Liver (tissue), 8 donors: ENCODE measurements at regions not wholly inside any gene's neighbourhood (a gene's known extent, or its start where the extent isn't known, plus 50 kb on each side); places are given as distances from the start of the nearest gene placed in this dataset.

Source experiments
- DNase-seq: peaks from one replicate; pipeline ENCODE4 v3.0.0-alpha.2; 2017; ENCODE audit warnings: low spot score
- H3K27ac ChIP-seq, 2 donors: one replicate each; pipeline ENCODE4 v1.7.0; 2013; ENCODE audit warnings: inconsistent platforms in 2 of 2, low read length in 2 of 2, control low read depth in 1 of 2, low read depth in 1 of 2, mild to moderate bottlenecking in 1 of 2
- H3K27me3 ChIP-seq, 4 donors: one replicate each; pipeline versions ENCODE4 v1.6.1 to v1.7.0; 2013; ENCODE audit warnings: low read length in 3 of 4, inconsistent platforms in 1 of 4, mild to moderate bottlenecking in 1 of 4, moderate library complexity in 1 of 4; ENCODE audit not compliant: control insufficient read depth in 4 of 4, insufficient read depth in 4 of 4
- H3K36me3 ChIP-seq, 4 donors: one replicate each; pipeline versions ENCODE4 v1.6.1 to v1.7.0; 2013; ENCODE audit warnings: low read length in 3 of 4, mild to moderate bottlenecking in 3 of 4, low read depth in 1 of 4, moderate library complexity in 1 of 4; ENCODE audit not compliant: control insufficient read depth in 4 of 4, insufficient read depth in 3 of 4
- H3K4me1 ChIP-seq, 4 donors: one replicate each; pipeline versions ENCODE4 v1.6.1 to v1.7.0; 2013; ENCODE audit warnings: low read length in 3 of 4, mild to moderate bottlenecking in 3 of 4, moderate library complexity in 1 of 4; ENCODE audit not compliant: control insufficient read depth in 4 of 4, insufficient read depth in 4 of 4
- H3K4me3 ChIP-seq, 3 donors: one replicate each; pipeline versions ENCODE4 v1.6.1 to v1.7.0; 2013; ENCODE audit warnings: low read length in 3 of 3, control low read depth in 1 of 3, low read depth in 1 of 3, mild to moderate bottlenecking in 1 of 3
- H3K9ac ChIP-seq, 2 donors: one replicate each; pipeline ENCODE4 v1.7.0; 2013; ENCODE audit warnings: low read length in 2 of 2, mild to moderate bottlenecking in 2 of 2, moderate library complexity in 2 of 2, control low read depth in 1 of 2, low read depth in 1 of 2
- H3K9me3 ChIP-seq, 4 donors: one replicate each; pipeline versions ENCODE4 v1.6.1 to v1.7.0; 2013; ENCODE audit warnings: low read length in 3 of 4; ENCODE audit not compliant: control insufficient read depth in 4 of 4
- EGR1 ChIP-seq, 2 donors: IDR thresholded peaks; 2 replicates each; pipeline ENCODE4 v1.6.1; 2016 to 2018; ENCODE audit warnings: antibody characterized with exemption in 2 of 2, low read depth in 2 of 2
- FOXA2 ChIP-seq: IDR thresholded peaks from 2 replicates; pipeline ENCODE4 v1.6.1; 2016; ENCODE audit warnings: antibody characterized with exemption
- GABPA ChIP-seq, 2 donors: IDR thresholded peaks in 1 of 2; conservative IDR thresholded peaks in 1 of 2; 2 replicates each; pipeline ENCODE4 v1.6.1; 2016; ENCODE audit warnings: antibody characterized with exemption in 2 of 2, mild to moderate bottlenecking in 1 of 2, moderate library complexity in 1 of 2
- HNF4G ChIP-seq: IDR thresholded peaks from 2 replicates; pipeline ENCODE4 v1.6.1; 2016; ENCODE audit warnings: antibody characterized with exemption
- JUND ChIP-seq, 2 donors: IDR thresholded peaks; 2 replicates each; pipeline ENCODE4 v1.6.1; 2016; ENCODE audit warnings: antibody characterized with exemption in 2 of 2
- RAD21 ChIP-seq, 2 donors: IDR thresholded peaks; 2 replicates each; pipeline ENCODE4 v1.6.1; 2016; ENCODE audit warnings: antibody characterized with exemption in 2 of 2, mild to moderate bottlenecking in 2 of 2
- RXRA ChIP-seq, 2 donors: IDR thresholded peaks; 2 replicates each; pipeline ENCODE4 v1.6.1; 2017 to 2018; ENCODE audit warnings: antibody characterized with exemption in 2 of 2, mild to moderate bottlenecking in 1 of 2
- SP1 ChIP-seq: IDR thresholded peaks from 2 replicates; pipeline ENCODE4 v1.6.1; 2018; ENCODE audit warnings: antibody characterized with exemption, mild to moderate bottlenecking
- TAF1 ChIP-seq: conservative IDR thresholded peaks from 2 replicates; pipeline ENCODE4 v1.6.1; 2016; ENCODE audit warnings: antibody characterized with exemption, mild to moderate bottlenecking
- YY1 ChIP-seq: IDR thresholded peaks from 2 replicates; pipeline ENCODE4 v1.6.1; 2016; ENCODE audit warnings: antibody characterized with exemption, mild to moderate bottlenecking
- WGBS: extraction: QIAGEN DNeasy Blood & Tissue Kit; methylation state at CpG from one replicate; pipeline ENCODE4 v1.1.7; 2013; 5-methylcytosine and 5-hydroxymethylcytosine counted together
- TF ChIP-seq, protein P1 (sequence below): IDR thresholded peaks from 2 replicates; pipeline ENCODE4 v1.6.1; 2016; ENCODE audit warnings: antibody characterized with exemption
- TF ChIP-seq, protein P2 (sequence below): IDR thresholded peaks from 2 replicates; pipeline ENCODE4 v1.6.1; 2016; ENCODE audit warnings: antibody characterized with exemption
- TF ChIP-seq, protein P3 (sequence below): IDR thresholded peaks from 2 replicates; pipeline ENCODE4 v1.6.1; 2016; ENCODE audit warnings: antibody characterized with exemption
- TF ChIP-seq, protein P4 (sequence below): fragments of 150-350 bp; IDR thresholded peaks from 2 replicates; pipeline ENCODE4 v1.5.1; 2017; ENCODE audit warnings: improper control_type of control experiment, low read depth, low read length; ENCODE audit not compliant: missing input control
- donor health status: healthy.
- donor health status: healthy.
- donor health status: healthy.
- donor health status: healthy.
- donor health status: healthy.

DNA sequence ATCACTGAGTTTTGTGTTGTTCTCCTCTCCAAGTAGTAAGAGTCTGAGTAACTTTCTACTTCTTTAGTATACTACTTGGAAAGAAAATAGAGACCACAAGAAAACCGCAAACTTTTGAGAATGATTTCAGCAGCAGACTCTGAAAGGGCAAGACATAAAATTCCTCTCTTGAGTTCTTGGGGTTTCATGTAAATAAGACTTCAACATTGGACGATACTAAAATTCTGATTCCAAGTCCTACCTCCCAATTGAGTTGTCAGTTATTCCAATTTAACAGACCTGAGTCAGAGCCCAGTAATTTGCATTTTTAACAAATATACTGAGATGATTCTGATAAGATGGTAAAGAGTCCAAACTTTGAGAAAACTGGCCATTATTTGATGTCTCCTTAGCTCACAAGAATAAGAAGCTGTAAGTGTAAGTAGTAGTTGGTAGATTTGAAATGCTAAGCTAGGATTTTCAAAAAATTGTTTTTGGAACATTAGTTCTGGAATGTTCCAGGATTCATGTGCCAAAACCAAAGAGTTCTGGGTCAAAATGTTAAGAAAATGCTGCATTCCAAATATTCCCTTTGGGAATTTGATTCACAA lies 261.6 kb upstream of the SPOPL start:
- no peaks in the 10 kb centered on the region for H3K36me3 ChIP-seq
- H3K27me3 ChIP-seq: no peaks in the 10 kb centered on the region
- no peak overlapping the region for H3K9ac ChIP-seq
- H3K4me1 ChIP-seq: no peaks in the 10 kb centered on the region
- no peak overlapping the region for H3K4me3 ChIP-seq
- no peaks in the 10 kb centered on the region for H3K9me3 ChIP-seq
- WGBS: 89% methylated on average over 2 of the region's 2 CpGs
- TF ChIP-seq YY1: no peak
- TF ChIP-seq RAD21 (IDR thresholded peaks at IDR 0.05): no peak
- TF ChIP-seq, protein P1, sequence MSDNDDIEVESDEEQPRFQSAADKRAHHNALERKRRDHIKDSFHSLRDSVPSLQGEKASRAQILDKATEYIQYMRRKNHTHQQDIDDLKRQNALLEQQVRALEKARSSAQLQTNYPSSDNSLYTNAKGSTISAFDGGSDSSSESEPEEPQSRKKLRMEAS: no peak
- TF ChIP-seq TAF1: no peak
- TF ChIP-seq, protein P2, sequence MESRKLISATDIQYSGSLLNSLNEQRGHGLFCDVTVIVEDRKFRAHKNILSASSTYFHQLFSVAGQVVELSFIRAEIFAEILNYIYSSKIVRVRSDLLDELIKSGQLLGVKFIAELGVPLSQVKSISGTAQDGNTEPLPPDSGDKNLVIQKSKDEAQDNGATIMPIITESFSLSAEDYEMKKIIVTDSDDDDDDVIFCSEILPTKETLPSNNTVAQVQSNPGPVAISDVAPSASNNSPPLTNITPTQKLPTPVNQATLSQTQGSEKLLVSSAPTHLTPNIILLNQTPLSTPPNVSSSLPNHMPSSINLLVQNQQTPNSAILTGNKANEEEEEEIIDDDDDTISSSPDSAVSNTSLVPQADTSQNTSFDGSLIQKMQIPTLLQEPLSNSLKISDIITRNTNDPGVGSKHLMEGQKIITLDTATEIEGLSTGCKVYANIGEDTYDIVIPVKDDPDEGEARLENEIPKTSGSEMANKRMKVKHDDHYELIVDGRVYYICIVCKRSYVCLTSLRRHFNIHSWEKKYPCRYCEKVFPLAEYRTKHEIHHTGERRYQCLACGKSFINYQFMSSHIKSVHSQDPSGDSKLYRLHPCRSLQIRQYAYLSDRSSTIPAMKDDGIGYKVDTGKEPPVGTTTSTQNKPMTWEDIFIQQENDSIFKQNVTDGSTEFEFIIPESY: no peak
- TF ChIP-seq, protein P3, sequence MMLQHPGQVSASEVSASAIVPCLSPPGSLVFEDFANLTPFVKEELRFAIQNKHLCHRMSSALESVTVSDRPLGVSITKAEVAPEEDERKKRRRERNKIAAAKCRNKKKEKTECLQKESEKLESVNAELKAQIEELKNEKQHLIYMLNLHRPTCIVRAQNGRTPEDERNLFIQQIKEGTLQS: no peak
- TF ChIP-seq, protein P4, sequence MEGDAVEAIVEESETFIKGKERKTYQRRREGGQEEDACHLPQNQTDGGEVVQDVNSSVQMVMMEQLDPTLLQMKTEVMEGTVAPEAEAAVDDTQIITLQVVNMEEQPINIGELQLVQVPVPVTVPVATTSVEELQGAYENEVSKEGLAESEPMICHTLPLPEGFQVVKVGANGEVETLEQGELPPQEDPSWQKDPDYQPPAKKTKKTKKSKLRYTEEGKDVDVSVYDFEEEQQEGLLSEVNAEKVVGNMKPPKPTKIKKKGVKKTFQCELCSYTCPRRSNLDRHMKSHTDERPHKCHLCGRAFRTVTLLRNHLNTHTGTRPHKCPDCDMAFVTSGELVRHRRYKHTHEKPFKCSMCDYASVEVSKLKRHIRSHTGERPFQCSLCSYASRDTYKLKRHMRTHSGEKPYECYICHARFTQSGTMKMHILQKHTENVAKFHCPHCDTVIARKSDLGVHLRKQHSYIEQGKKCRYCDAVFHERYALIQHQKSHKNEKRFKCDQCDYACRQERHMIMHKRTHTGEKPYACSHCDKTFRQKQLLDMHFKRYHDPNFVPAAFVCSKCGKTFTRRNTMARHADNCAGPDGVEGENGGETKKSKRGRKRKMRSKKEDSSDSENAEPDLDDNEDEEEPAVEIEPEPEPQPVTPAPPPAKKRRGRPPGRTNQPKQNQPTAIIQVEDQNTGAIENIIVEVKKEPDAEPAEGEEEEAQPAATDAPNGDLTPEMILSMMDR: no peak
- no peak for TF ChIP-seq RXRA (IDR thresholded peaks at IDR 0.05)
- no peak for TF ChIP-seq GABPA (IDR thresholded peaks at IDR 0.05 in 1 of 2, conservative IDR thresholded peaks at IDR 0.05 in 1 of 2)
- no peak for TF ChIP-seq EGR1 (IDR thresholded peaks at IDR 0.05; ENCODE audit: low read depth in 2 of 2)
- no peak for TF ChIP-seq HNF4G
- no peak for DNase-seq
- H3K27ac ChIP-seq: no peak overlapping the region

DNA sequence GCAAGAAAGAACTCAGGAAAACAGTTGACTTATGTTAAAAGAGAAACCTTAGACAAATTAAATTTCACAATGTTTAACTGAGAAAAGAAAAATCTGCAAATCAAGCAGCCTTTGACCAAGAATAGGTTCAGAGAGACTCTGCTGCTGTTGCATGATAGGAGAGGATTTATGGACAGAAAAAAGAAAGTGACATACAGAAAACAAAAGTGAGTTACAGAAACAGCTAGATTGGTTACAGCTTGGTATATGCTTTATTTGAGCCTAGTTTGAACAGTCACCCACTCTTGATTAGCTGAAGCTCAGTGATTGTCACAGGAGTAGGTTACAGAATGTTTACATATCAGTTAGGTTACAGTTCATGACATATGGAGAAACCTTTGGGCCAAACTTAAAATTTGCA lies 258.2 kb upstream of the SPOPL start:
- H3K27ac ChIP-seq: no peak overlapping the region
- no peaks in the 10 kb centered on the region for H3K9me3 ChIP-seq
- no peak for TF ChIP-seq SP1
- TF ChIP-seq, protein P1: no peak
- TF ChIP-seq, protein P2: no peak
- TF ChIP-seq FOXA2: no peak
- TF ChIP-seq, protein P4: no peak
- no peak for TF ChIP-seq JUND (IDR thresholded peaks at IDR 0.05)
- TF ChIP-seq, protein P3: no peak
- no peak for TF ChIP-seq YY1
- no peak for DNase-seq
- no peaks in the 10 kb centered on the region for H3K27me3 ChIP-seq
- H3K36me3 ChIP-seq: no peaks in the 10 kb centered on the region
- H3K4me3 ChIP-seq: no peak overlapping the region
- H3K4me1 ChIP-seq: no peaks in the 10 kb centered on the region
- no peak overlapping the region for H3K9ac ChIP-seq
